Esophagus squamous epithelium (tissue), 4 donors: ENCODE measurements at regions not wholly inside any gene's neighbourhood (a gene's known extent, or its start where the extent isn't known, plus 50 kb on each side); places are given as distances from the start of the nearest gene placed in this dataset.

Source experiments
- CTCF ChIP-seq, 6 experiments: fragments of 450-650 bp in 4 of 6; fragments of 200-600 bp in 2 of 6; sonication (generic) in 2 of 6; IDR thresholded peaks; one replicate each; pipeline ENCODE4 v1.5.1; 2016 to 2019; ENCODE audit warnings: antibody characterized with exemption in 6 of 6, mild to moderate bottlenecking in 4 of 6, moderate library complexity in 4 of 6
- POLR2A ChIP-seq, 4 donors: fragments of 450-650 bp; IDR thresholded peaks; one replicate each; pipeline ENCODE4 v1.6.1; 2017; ENCODE audit warnings: antibody characterized with exemption in 4 of 4, mild to moderate bottlenecking in 4 of 4, moderate library complexity in 3 of 4

- TF ChIP-seq CTCF (IDR thresholded peaks at IDR 0.05) (no peak), POLR2A (IDR thresholded peaks at IDR 0.05) (no peak)
Measured at GRCh38 chr6:92538275-92538674, 881.1 kb downstream of the EPHA7 start.
